Skeletal muscle satellite cell (primary cell): ENCODE measurements at regions not wholly inside any gene's neighbourhood (a gene's known extent, or its start where the extent isn't known, plus 50 kb on each side); places are given as distances from the start of the nearest gene placed in this dataset.
"Not testable (repeated sequence)": the region's sequence is repeated elsewhere in the genome, so short reads cannot be mapped to it uniquely, and the experiment has no call there.

Source experiments
- H3K27me3 ChIP-seq: 2 replicates; pipeline ENCODE4 v1.7.0; 2013; ENCODE audit warnings: low read length; ENCODE audit not compliant: control insufficient read depth, insufficient read depth
- H3K36me3 ChIP-seq: 2 replicates; pipeline ENCODE4 v1.7.0; 2013; ENCODE audit warnings: mild to moderate bottlenecking, control low read depth, low read length; ENCODE audit not compliant: insufficient read depth
- H3K4me1 ChIP-seq: 2 replicates; pipeline ENCODE4 v1.7.0; 2013; ENCODE audit warnings: low read length; ENCODE audit not compliant: control insufficient read depth, insufficient read depth
- H3K4me2 ChIP-seq: 2 replicates; pipeline ENCODE4 v1.7.0; 2013; ENCODE audit warnings: mild to moderate bottlenecking, low read length
- H3K4me3 ChIP-seq: 2 replicates; pipeline ENCODE4 v1.7.0; 2013; ENCODE audit warnings: low read length
- H3K9ac ChIP-seq: 2 replicates; pipeline ENCODE4 v1.7.0; 2013; ENCODE audit warnings: mild to moderate bottlenecking, low read depth, low read length, moderate library complexity
- H3K9me3 ChIP-seq: replicated peaks from 2 replicates; pipeline ENCODE4 v1.7.0; 2013; ENCODE audit warnings: mild to moderate bottlenecking, control low read depth, low read length

DNA sequence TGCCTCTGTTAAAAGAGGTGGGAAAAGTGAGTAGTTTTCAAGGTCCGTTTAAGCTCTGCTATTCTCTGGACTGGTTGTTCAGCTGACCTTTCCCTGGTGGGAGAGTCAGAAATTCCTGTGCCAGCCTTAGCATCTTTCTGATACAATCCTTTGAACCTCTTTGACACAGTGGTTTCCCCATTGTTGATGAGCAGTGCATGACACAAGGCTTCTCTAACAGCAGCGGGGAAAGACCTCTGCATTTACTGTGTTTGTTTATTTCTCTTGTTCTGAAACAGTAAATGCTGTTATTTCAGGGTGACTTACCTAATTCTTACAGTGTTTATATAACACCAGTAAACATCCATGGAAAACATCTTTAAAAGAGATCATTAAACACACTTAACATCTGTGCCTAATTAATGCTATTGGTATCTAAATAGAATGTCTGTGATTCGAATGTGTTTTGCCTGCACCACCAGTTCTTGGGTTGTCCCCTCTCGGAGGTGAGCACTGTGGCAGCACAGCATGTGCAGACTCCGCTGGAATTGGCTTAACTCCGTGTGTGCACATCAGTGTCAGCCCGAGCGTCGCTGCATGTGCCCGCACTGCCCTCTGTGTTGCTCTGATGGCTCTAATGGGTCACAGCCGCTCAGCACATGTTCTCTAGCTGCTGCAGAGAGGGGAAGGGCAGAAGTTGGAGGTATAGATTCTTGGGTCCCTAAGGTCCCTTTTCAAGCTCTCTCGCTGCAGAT is 104.3 kb downstream of the TBC1D26 start:
- not testable (repeated sequence) for H3K9me3 ChIP-seq, H3K27me3 ChIP-seq, H3K4me3 ChIP-seq, H3K4me1 ChIP-seq, H3K4me2 ChIP-seq, H3K36me3 ChIP-seq, H3K9ac ChIP-seq

DNA sequence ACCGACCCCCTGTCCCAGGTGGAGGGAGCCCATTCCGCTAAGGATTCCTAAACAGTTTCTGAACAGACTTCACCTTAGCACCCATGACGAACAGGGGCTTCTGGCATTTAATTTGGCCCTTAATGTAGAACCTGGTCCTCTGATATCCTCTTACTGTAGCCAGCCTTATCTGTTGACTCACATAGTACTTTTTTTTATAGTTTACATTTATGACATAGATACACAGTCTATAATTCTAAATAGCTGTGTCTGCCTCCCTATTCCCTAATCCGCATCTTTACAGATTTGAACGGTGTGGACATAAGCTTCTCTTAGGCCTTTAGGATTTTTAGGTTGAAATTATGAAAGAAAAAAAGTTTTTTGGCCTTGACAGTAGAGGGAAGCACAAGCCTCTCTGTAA is 104.9 kb downstream of the TBC1D26 start:
- not testable (repeated sequence) for H3K4me1 ChIP-seq, H3K4me2 ChIP-seq, H3K9me3 ChIP-seq, H3K27me3 ChIP-seq, H3K9ac ChIP-seq, H3K4me3 ChIP-seq, H3K36me3 ChIP-seq

DNA sequence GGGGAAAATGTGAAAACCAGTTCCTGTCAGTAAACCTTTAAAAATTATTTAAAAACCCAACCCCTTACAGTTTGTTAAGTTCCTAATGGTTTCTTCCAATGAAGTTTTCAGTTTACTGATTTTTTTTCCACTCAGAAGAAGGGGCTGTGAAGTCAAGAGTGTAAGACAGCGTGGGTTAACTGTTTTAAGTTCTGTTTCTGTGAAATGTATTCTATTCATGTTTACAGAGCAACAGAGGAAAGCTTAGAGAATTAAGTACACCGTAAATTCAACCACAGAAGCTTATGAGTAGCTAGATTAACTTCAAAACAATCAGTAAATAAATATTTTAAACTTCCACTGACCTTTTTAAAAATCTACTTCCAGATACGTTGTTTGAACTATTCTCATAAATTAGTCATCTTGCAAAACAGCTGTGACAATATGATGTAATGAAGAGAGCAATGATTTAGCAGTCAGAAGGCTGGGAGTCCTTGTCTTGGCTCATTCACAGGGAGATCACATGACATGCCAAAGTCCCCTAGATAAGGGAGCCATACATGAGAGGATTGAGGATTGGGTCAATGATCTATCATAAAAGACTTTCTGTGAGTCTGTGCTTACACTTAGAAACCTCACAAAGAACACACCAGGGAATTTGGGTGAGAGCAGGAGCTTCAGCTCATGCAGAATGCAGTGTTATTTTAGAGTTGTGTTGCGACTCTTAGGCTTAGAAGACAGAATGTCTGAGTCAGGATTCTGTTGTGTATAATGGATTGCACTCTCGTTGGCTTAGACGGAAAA is 97.3 kb upstream of the ADORA2B start:
- not testable (repeated sequence) for H3K36me3 ChIP-seq, H3K4me3 ChIP-seq, H3K27me3 ChIP-seq, H3K9me3 ChIP-seq
- peak overlapping the region; percentile 68 for H3K9ac ChIP-seq
- peaks cover 11% of the 10 kb centered on the region for H3K4me1 ChIP-seq
- H3K4me2 ChIP-seq, result peak overlapping the region; percentile 46

DNA sequence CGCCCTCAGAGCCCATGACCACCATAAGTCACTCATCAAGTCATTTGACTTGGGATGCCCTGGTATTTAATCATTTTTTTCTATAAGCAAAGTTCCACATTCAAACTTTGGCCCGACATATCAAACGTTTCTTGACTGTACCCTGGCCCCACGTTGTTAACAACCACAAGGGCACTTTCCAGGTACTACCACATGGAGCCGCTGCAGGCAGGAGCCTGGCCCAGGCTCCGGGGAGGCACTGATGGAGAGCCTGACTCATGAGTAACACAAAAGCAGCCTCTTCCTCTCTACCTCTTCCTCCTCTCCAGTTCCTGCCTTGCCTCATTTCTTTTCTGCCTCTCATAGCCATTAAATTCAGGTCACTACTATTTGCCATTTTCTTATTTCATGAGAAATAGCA is 95.9 kb upstream of the ADORA2B start:
- H3K27me3 ChIP-seq, H3K4me2 ChIP-seq, H3K9me3 ChIP-seq, H3K4me3 ChIP-seq, H3K36me3 ChIP-seq, H3K9ac ChIP-seq: not testable (repeated sequence)
- H3K4me1 ChIP-seq, result peaks cover 11% of the 10 kb centered on the region

DNA sequence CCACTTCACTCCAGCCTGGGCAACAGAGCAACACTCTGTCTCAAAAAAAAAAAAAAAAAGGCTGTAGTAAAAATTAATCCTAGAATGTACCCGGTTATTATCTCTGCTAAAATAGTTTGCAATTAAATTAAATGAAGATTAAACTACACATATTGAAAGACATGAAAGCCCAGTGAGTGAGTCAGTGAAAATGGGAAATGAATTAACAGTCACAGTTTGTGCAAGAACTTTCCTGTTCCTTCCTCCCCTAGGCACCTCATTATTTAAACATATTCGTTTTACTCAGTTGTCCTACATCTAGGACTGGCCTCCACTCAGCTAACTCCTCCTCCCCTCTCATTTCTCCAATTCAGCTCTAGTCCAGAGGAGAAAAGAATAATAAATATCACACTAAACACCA is 94.9 kb upstream of the ADORA2B start:
- not testable (repeated sequence) for H3K36me3 ChIP-seq, H3K4me2 ChIP-seq, H3K27me3 ChIP-seq, H3K4me3 ChIP-seq, H3K9ac ChIP-seq, H3K9me3 ChIP-seq
- peaks cover 11% of the 10 kb centered on the region for H3K4me1 ChIP-seq

DNA sequence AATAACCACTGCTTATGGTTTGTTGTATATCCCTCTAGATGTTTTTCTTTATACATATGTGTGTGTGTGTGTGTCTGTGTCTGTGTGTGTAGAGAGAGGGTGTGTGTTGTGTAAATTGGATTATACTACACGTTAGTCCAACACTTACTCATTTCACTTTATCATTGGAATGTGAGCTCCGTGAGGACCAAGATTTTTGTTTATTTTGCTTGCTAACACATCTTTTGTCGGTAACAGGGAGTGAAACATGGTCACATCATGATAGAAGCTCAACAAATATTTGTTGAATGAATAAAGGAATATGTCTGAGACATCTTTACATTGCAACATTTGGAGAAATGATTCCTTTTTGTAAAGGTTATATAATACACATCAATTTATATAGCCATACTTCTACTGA is 94.2 kb upstream of the ADORA2B start:
- H3K4me2 ChIP-seq, H3K9ac ChIP-seq, H3K36me3 ChIP-seq, H3K4me3 ChIP-seq, H3K9me3 ChIP-seq, H3K27me3 ChIP-seq: not testable (repeated sequence)
- H3K4me1 ChIP-seq, result peaks cover 11% of the 10 kb centered on the region

DNA sequence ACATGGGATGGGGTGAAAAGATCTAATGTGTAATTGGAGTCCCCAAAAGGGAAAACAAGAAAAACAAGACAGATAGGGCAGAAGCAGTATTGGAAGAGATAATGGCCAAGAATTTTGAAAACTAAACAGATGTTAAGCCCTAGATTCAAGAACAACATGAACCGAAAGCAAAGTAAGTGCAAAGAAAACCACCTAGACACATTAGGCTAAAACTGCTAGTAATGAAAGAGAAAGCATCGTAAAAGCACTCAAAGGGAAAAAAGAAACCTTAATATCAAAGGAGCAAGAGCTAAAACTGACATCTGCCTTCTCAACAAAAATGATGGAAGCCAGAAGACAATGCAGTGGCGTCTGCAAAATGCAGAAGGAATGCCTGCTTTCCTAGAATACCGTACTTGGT is 92.1 kb upstream of the ADORA2B start:
- H3K4me2 ChIP-seq, H3K9ac ChIP-seq, H3K36me3 ChIP-seq, H3K4me1 ChIP-seq, H3K9me3 ChIP-seq, H3K27me3 ChIP-seq, H3K4me3 ChIP-seq: not testable (repeated sequence)

DNA sequence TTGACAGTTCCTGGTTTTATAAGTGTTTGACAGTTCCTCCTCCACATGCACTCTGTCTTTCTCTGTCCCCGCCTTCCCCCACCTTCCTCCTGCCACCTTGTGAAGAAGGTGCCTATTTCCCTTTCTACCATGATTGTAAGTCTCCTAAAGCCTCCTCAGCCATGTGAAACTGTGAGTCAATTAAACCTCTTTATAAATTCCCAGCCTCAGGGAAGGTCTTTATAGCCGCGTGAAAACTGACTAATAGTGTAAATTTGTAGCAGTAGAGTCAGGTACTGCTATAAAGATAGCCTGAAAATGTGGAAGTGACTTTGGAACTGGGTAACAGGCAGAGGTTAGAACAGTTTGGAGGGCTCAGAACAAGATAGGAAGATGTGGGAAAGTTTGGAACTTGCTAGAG is 88.7 kb upstream of the ADORA2B start:
- not testable (repeated sequence) for H3K4me2 ChIP-seq, H3K9me3 ChIP-seq, H3K27me3 ChIP-seq, H3K4me1 ChIP-seq, H3K9ac ChIP-seq, H3K36me3 ChIP-seq, H3K4me3 ChIP-seq

DNA sequence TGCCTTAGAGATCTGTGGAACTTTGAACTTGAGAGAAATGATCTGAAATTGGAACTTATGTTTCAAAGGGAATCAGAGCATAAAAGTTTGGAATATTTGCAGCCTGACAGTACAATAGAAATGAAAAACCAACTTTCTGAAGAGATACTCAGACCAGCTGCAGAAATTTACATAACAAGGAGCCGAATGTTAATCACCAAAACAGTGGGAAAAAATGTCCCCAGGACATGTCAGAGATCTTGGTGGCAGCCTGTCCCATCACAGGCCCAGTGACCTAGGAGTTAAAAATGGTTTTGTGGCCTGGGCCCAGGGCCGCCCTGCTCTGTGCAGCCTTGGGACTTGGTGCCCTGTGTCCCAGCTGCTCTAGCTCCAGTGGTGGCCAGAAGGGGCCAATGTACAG is 88.2 kb upstream of the ADORA2B start:
- H3K27me3 ChIP-seq, H3K9ac ChIP-seq, H3K9me3 ChIP-seq, H3K4me3 ChIP-seq, H3K4me1 ChIP-seq, H3K36me3 ChIP-seq, H3K4me2 ChIP-seq: not testable (repeated sequence)

DNA sequence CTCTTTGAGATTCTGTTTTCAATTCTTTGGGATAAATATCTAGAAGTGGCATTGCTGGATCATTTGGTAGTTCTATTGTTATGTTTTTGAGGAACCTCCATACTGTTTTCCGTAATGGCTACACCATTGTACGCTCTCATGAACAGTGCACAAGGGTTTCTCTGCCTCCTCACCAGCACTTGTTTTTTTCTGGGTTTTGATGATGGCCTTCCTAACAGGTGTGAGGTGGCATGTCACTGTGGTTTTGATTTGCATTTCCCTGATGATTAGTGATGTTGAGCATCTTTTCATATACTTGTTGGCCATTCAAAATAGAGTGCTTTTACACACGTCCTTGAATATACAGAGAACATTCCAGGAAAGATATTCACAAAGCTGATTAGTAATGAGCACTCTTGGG is 86.8 kb upstream of the ADORA2B start:
- H3K4me3 ChIP-seq, H3K4me2 ChIP-seq, H3K9ac ChIP-seq, H3K36me3 ChIP-seq, H3K9me3 ChIP-seq, H3K4me1 ChIP-seq, H3K27me3 ChIP-seq: not testable (repeated sequence)

DNA sequence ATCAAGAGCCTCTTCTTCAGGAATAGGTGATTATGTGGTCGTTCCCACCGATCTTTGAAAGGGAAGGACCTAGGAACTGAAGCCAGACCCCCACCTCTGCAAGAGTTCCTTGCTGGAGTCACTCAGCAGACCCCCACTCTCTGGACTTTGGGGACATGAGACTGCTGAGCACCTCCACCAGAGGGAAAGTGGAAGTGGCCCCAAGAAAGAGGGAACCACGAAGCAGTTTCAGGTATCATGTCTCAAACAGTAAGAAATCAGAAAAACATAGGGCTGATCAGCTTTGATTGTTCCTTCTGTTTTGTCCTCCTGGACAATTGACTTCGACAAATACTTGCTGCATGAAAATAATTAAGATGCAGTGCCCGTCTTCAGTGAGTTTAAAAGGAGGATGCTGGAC is 84.2 kb upstream of the ADORA2B start:
- H3K4me3 ChIP-seq, H3K36me3 ChIP-seq, H3K9me3 ChIP-seq, H3K27me3 ChIP-seq, H3K4me1 ChIP-seq, H3K4me2 ChIP-seq, H3K9ac ChIP-seq: not testable (repeated sequence)

DNA sequence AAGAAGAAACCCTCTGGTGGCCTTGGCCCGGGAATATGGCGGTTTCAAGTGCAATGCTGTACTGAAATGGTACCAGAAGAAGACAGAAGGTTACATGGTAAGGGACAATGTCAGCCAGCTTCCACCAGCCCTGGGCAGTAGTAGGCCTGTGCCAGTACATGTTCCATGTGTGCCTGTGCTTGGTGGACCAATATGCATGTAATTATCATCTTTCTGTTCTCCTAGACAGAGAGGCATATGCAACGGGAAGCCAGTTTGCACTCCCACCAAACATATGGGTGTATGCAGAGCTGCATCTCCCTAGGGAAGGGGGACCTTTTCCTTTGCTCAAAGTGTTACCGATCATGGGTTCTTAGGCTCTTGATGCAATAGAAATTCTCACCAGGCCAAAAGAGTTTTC is 80.9 kb upstream of the ADORA2B start:
- H3K9me3 ChIP-seq, H3K36me3 ChIP-seq, H3K4me1 ChIP-seq, H3K9ac ChIP-seq, H3K4me3 ChIP-seq, H3K4me2 ChIP-seq, H3K27me3 ChIP-seq: not testable (repeated sequence)
